ENCODE measurements at regions not wholly inside any gene's neighbourhood (a gene's known extent, or its start where the extent isn't known, plus 50 kb on each side); places are given as distances from the start of the nearest gene placed in this dataset.

DNA sequence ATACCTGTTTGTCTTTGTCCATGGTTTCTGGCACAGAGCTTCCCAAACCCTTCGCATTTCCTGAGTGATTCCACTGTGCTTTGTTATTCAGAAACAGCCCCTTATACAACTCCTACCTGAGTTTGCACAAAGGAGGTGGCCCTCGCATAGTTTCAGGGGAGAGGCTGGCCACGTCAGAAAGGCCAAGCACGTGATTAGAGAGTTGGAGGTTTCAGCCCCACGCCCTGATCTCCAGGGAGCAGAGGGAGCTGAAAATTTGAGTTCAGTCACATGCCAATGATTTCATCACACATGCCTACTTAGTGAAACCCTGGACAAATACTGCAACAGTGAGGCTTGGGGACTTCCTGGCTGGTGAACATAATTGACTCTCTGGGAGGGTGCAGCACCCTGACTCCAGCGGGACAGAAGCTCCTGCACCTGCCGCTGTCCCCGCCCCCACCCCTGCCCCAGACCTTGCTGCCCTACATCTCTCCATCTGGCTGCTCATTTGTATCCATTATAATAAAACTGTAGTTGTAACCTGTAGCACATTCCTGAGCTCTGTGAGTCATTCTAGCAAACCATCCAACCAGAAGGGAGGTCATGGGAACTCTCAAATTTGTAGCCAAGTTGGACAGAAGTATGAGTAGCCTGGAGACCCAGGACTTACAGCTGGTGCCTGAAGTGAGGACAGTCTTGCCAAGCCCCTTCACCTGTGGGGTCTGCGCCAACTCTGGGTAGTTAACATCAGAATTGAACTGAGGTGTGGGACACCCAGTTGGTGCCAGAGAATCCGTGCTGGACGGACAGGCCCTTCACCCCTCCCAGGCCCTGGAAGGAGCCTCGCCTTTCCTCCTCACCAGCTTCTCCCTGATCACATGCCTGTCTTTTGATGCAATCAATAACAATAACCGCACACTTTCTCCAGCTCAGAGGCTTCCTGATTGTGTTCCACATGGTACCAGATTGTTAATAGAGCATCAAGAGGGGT is 224.3 kb downstream of the ANAPC1 start:
- H3K36me3 Mint-ChIP-seq (ENCODE audit: insufficient read depth in 1 of 3, low read depth in 3 of 3), result no peaks in the 10 kb centered on the region
- H3K23ac ChIP-seq (ENCODE audit: insufficient read length, low read depth, low read length), result no peak overlapping the region
- no peak overlapping the region for H2BK5ac ChIP-seq (ENCODE audit: insufficient read length, low read length)
- peaks cover 4% of the 10 kb centered on the region; the same call in 1 of the 2 replicates for H3K4me1 ChIP-seq (ENCODE audit: insufficient read depth, low read length)
- peaks cover 18% of the 10 kb centered on the region in 2 experiments for H3K4me1 Mint-ChIP-seq
- no peak overlapping the region for H4K5ac ChIP-seq (ENCODE audit: insufficient read length, low read depth, low read length)
- H3K79me2 ChIP-seq (ENCODE audit: insufficient read depth, low read length), result no peaks in the 10 kb centered on the region
- no peaks in the 10 kb centered on the region for H3K9me3 Mint-ChIP-seq
- no peak overlapping the region for H3K4ac ChIP-seq (ENCODE audit: low read depth, low read length)
- H2AK5ac ChIP-seq (ENCODE audit: insufficient read length, low read length), result no peak overlapping the region
- no CpG with 5 or more reads among the region's 13 CpGs for WGBS (ENCODE audit: extremely low coverage, insufficient read length, low lambda C conversion rate)
- H4K8ac ChIP-seq (replicated peaks; ENCODE audit: insufficient read length, low read depth, low read length), result no peak overlapping the region
- no peak overlapping the region for H3K27ac ChIP-seq (ENCODE audit: insufficient read length, low read depth, low read length)
- no peaks in the 10 kb centered on the region for H4K20me1 ChIP-seq (ENCODE audit: control insufficient read depth, insufficient read depth, insufficient read length)
- H2BK15ac ChIP-seq (ENCODE audit: low read depth, low read length), result no peak overlapping the region
- peak; percentile 73 for DNase-seq
- H3K23me2 ChIP-seq (ENCODE audit: insufficient read length, low read depth, low read length, poor library complexity, severe bottlenecking), result no peaks in the 10 kb centered on the region
- TF ChIP-seq, protein P1, sequence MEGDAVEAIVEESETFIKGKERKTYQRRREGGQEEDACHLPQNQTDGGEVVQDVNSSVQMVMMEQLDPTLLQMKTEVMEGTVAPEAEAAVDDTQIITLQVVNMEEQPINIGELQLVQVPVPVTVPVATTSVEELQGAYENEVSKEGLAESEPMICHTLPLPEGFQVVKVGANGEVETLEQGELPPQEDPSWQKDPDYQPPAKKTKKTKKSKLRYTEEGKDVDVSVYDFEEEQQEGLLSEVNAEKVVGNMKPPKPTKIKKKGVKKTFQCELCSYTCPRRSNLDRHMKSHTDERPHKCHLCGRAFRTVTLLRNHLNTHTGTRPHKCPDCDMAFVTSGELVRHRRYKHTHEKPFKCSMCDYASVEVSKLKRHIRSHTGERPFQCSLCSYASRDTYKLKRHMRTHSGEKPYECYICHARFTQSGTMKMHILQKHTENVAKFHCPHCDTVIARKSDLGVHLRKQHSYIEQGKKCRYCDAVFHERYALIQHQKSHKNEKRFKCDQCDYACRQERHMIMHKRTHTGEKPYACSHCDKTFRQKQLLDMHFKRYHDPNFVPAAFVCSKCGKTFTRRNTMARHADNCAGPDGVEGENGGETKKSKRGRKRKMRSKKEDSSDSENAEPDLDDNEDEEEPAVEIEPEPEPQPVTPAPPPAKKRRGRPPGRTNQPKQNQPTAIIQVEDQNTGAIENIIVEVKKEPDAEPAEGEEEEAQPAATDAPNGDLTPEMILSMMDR (conservative IDR thresholded peaks at IDR 0.05), result no peak
- no peak overlapping the region for H3K4me3 Mint-ChIP-seq
- peak overlapping the region; percentile 52 for H3K18ac ChIP-seq (ENCODE audit: insufficient read length, low read depth, low read length)
- no peak overlapping the region for H2AFZ ChIP-seq (ENCODE audit: low read length)
- H3K9ac ChIP-seq (ENCODE audit: extremely low read depth, insufficient read length, low read length), result no peak overlapping the region
- H3T11ph ChIP-seq (ENCODE audit: low read length), result no peak overlapping the region
- no peaks in the 10 kb centered on the region for H3K79me1 ChIP-seq (ENCODE audit: insufficient read depth, low read depth, low read length, poor library complexity, severe bottlenecking)
- H3K9me3 ChIP-seq (ENCODE audit: control insufficient read depth, low read depth, low read length), result no peaks in the 10 kb centered on the region
- H2BK120ac ChIP-seq (ENCODE audit: low read depth, low read length, poor library complexity, severe bottlenecking), result no peak overlapping the region
- no peak overlapping the region for H2BK20ac ChIP-seq (ENCODE audit: low read depth, low read length, poor library complexity, severe bottlenecking)
- H3K56ac ChIP-seq (ENCODE audit: insufficient read length, low read depth, low read length), result no peak overlapping the region
- H4K91ac ChIP-seq (ENCODE audit: insufficient read length, low read depth, low read length), result no peak overlapping the region
- no peaks in the 10 kb centered on the region for H3K27me3 ChIP-seq (ENCODE audit: insufficient read depth, low read length)
- H3K27ac Mint-ChIP-seq, result peak overlapping the region in 1 of 3 experiments; percentile 84; a peak in 1 of 7 replicates
- H3K4me2 ChIP-seq (ENCODE audit: insufficient read depth, insufficient read length, low read length), result no peak overlapping the region
- peaks cover 2% of the 10 kb centered on the region for H3K27me3 Mint-ChIP-seq (ENCODE audit: low read depth)
- H2BK12ac ChIP-seq (ENCODE audit: insufficient read length, low read depth, low read length), result peak overlapping the region; percentile 12
- H3K14ac ChIP-seq (ENCODE audit: insufficient read depth, low read length), result no peak overlapping the region

Measured in H9 (cell line).